HCT116 (cell line): ENCODE measurements at regions not wholly inside any gene's neighbourhood (a gene's known extent, or its start where the extent isn't known, plus 50 kb on each side); places are given as distances from the start of the nearest gene placed in this dataset.

Experiments used
- ATAC-seq: fragments of 200-7000 bp; cut with Tn5 transposase; 2 replicates; pipeline ENCODE4 v1.9.1; 2020; ENCODE audit warnings: mild to moderate bottlenecking, moderate library complexity
- BruUV-seq: library from RNA; stranded (reverse); fragments of 400-500 nt; replicated peaks from 2 replicates; lab custom pipeline; 2021; lab: Mats Ljungman, UMichigan
- CTCF ChIA-PET: fragments of 300-600 bp; sonication (Branson Sonifier 250); formaldehyde crosslinking; loops from one replicate; lab custom pipeline; 2021; ENCODE audit warnings: antibody characterized with exemption; lab: Charles Lee
- POLR2A ChIA-PET: fragments of 300-600, 350-600 bp; sonication (Branson Sonifier 250); formaldehyde crosslinking; loops from one replicate; lab custom pipeline; 2021; ENCODE audit warnings: antibody characterized with exemption; lab: Charles Lee
- RAD21 ChIA-PET, 2 experiments: fragments of 300-600 bp; sonication (Branson Sonifier 250); formaldehyde crosslinking; loops; one replicate each; lab custom pipeline; 2023; ENCODE audit warnings: low total read pairs in 2 of 2; ENCODE audit not compliant: uncharacterized antibody in 2 of 2, unreplicated experiment in 2 of 2, low non-redundant PET in 1 of 2; lab: Charles Lee
- DNase-seq: peaks from one replicate; pipeline ENCODE4 v3.0.0-alpha.2; 2010; ENCODE audit warnings: low read depth, low spot score
- H2AFZ ChIP-seq: fragments of 200-600 bp; shearing (Covaris generic), sonication (generic); 2 replicates; pipeline ENCODE4 v1.6.1; 2017; ENCODE audit warnings: low read depth, mixed run types, mixed read lengths, antibody characterized with exemption, low read length; ENCODE audit not compliant: poor library complexity, severe bottlenecking
- H3K27ac ChIP-seq: 2 replicates; pipeline ENCODE4 v1.5.1; 2012; ENCODE audit warnings: low read depth, low read length
- H3K27me3 ChIP-seq: fragments of 200-600 bp; sonication (generic); 2 replicates; pipeline ENCODE4 v1.6.1; 2016; ENCODE audit warnings: mixed run types, low read length, mixed read lengths; ENCODE audit not compliant: insufficient read depth
- H3K36me3 ChIP-seq, 2 experiments: fragments of 200-500 bp in 1 of 2; fragments of 200-600 bp in 1 of 2; sonication (Bioruptor generic) in 1 of 2; sonication (generic) in 1 of 2; 2 replicates each; pipeline versions ENCODE4 v1.5.1 to v1.6.1; 2014 to 2016; ENCODE audit warnings: low read length in 2 of 2, inconsistent platforms in 1 of 2, mixed read lengths in 1 of 2, mixed run types in 1 of 2; ENCODE audit not compliant: insufficient read depth in 2 of 2, control insufficient read depth in 1 of 2
- H3K4me1 ChIP-seq, 2 experiments: fragments of 200-600 bp in 1 of 2; sonication (generic) in 1 of 2; 2 replicates each; pipeline versions ENCODE4 v1.5.1 to v1.6.1; 2012 to 2017; ENCODE audit warnings: low read length in 2 of 2, inconsistent platforms in 1 of 2, mild to moderate bottlenecking in 1 of 2, mixed read lengths in 1 of 2, mixed run types in 1 of 2, moderate library complexity in 1 of 2; ENCODE audit not compliant: insufficient read depth in 2 of 2, control insufficient read depth in 1 of 2
- H3K4me2 ChIP-seq: fragments of 200-600 bp; sonication (generic); 2 replicates; pipeline ENCODE4 v1.6.1; 2017; ENCODE audit warnings: mixed run types, low read length, mixed read lengths
- H3K4me3 ChIP-seq, 2 experiments: fragments of 200-600 bp in 1 of 2; sonication (generic) in 1 of 2; replicated peaks in 1 of 2; 2 replicates each; pipeline ENCODE4 v1.5.1; 2011 to 2016; ENCODE audit warnings: low read length in 2 of 2, control low read depth in 1 of 2, low read depth in 1 of 2, mild to moderate bottlenecking in 1 of 2, mixed read lengths in 1 of 2, mixed run types in 1 of 2
- H3K79me2 ChIP-seq: fragments of 200-600 bp; sonication (generic); 2 replicates; pipeline ENCODE4 v1.6.1; 2017; ENCODE audit warnings: mild to moderate bottlenecking, mixed run types, low read length, moderate library complexity, mixed read lengths; ENCODE audit not compliant: insufficient read depth
- H3K9ac ChIP-seq: fragments of 200-600 bp; sonication (generic); 2 replicates; pipeline ENCODE4 v1.6.1; 2016; ENCODE audit warnings: low read length, mixed read lengths
- H3K9me2 ChIP-seq: fragments of 200-600 bp; sonication (generic), shearing (Covaris generic); 2 replicates; pipeline ENCODE4 v1.6.1; 2017; ENCODE audit warnings: mixed run types, mild to moderate bottlenecking, moderate library complexity; ENCODE audit not compliant: insufficient read depth
- H3K9me3 ChIP-seq, 2 experiments: fragments of 200-500 bp in 1 of 2; fragments of 200-600 bp in 1 of 2; sonication (Bioruptor generic) in 1 of 2; sonication (generic) in 1 of 2; 2 replicates each; pipeline ENCODE4 v1.6.1; 2014 to 2017; ENCODE audit warnings: low read length in 2 of 2, mixed read lengths in 2 of 2, inconsistent platforms in 1 of 2, low read depth in 1 of 2, mild to moderate bottlenecking in 1 of 2, mixed run types in 1 of 2, moderate library complexity in 1 of 2; ENCODE audit not compliant: control insufficient read depth in 1 of 2, insufficient read depth in 1 of 2
- H4K20me1 ChIP-seq: fragments of 200-600 bp; sonication (generic), shearing (Covaris generic); 2 replicates; pipeline ENCODE4 v1.6.1; 2017; ENCODE audit warnings: mixed run types, mild to moderate bottlenecking, moderate library complexity; ENCODE audit not compliant: insufficient read depth
- ATF3 ChIP-seq: IDR thresholded peaks from 2 replicates; pipeline ENCODE4 v1.6.1; 2012
- CBX3 ChIP-seq: IDR thresholded peaks from 2 replicates; pipeline ENCODE4 v1.6.1; 2012; ENCODE audit warnings: low read depth
- CEBPB ChIP-seq: IDR thresholded peaks from 2 replicates; pipeline ENCODE4 v1.6.1; 2012; ENCODE audit warnings: low read depth
- EGR1 ChIP-seq: IDR thresholded peaks from 2 replicates; pipeline ENCODE4 v1.6.1; 2012; ENCODE audit warnings: low read depth
- ELF1 ChIP-seq: IDR thresholded peaks from 2 replicates; pipeline ENCODE4 v1.6.1; 2012; ENCODE audit warnings: low read depth, borderline replicate concordance
- EZH2 ChIP-seq: fragments of 200-600 bp; sonication (generic); IDR thresholded peaks from 2 replicates; pipeline ENCODE4 v1.6.1; 2017; ENCODE audit warnings: antibody characterized with exemption, mixed run types
- JUND ChIP-seq: IDR thresholded peaks from 2 replicates; pipeline ENCODE4 v1.6.1; 2012
- POLR2A ChIP-seq: IDR thresholded peaks from 2 replicates; pipeline ENCODE4 v1.7.0; 2011; ENCODE audit warnings: borderline replicate concordance; ENCODE audit not compliant: insufficient read depth, insufficient read length; ENCODE audit errors: extremely low read depth
- POLR2AphosphoS5 ChIP-seq: IDR thresholded peaks from 2 replicates; pipeline ENCODE4 v1.6.1; 2011; ENCODE audit warnings: mild to moderate bottlenecking, low read depth, low read length, moderate library complexity
- RAD21 ChIP-seq: IDR thresholded peaks from 2 replicates; pipeline ENCODE4 v1.6.1; 2012; ENCODE audit warnings: low read depth, mild to moderate bottlenecking
- REST ChIP-seq: IDR thresholded peaks from 2 replicates; pipeline ENCODE4 v1.6.1; 2012; ENCODE audit warnings: low read depth
- SP1 ChIP-seq: IDR thresholded peaks from 2 replicates; pipeline ENCODE4 v1.6.1; 2012; ENCODE audit warnings: low read depth
- TCF7L2 ChIP-seq: IDR thresholded peaks from 2 replicates; pipeline ENCODE4 v1.7.0; 2011; ENCODE audit warnings: borderline replicate concordance, inconsistent platforms; ENCODE audit not compliant: insufficient read depth, insufficient read length; ENCODE audit errors: extremely low read depth
- YY1 ChIP-seq: IDR thresholded peaks from 2 replicates; pipeline ENCODE4 v1.6.1; 2011; ENCODE audit warnings: low read length, low read depth, moderate library complexity, mild to moderate bottlenecking; ENCODE audit not compliant: insufficient replicate concordance; ENCODE audit errors: extremely low read depth
- ZFX ChIP-seq: fragments of 450-650 bp; IDR thresholded peaks from 2 replicates; pipeline ENCODE4 v1.6.1; 2017
- ZNF274 ChIP-seq: fragments of 200-500 bp; sonication (Bioruptor generic); IDR thresholded peaks from 2 replicates; pipeline ENCODE4 v1.6.1; 2014; ENCODE audit warnings: mild to moderate bottlenecking, low read depth, low read length, inconsistent platforms
- intact Hi-C: fragments of 100-400 bp; cut with micrococcal nuclease; formaldehyde crosslinking; loops from 2 replicates; pipeline ENCODE4 v1.10.0; 2022

- ChIA-PET POLR2A (no interaction called here), RAD21 (no interaction called here), CTCF (no interaction called here)
- no peaks in the 10 kb centered on the region for H3K27me3 ChIP-seq
- intact Hi-C loops, result no loop called here
- H3K9me3 ChIP-seq, result peaks cover 5 to 8% of the 10 kb centered on the region in 2 experiments; a peak in 2 of 4 replicates
- no peak overlapping the region for H3K9ac ChIP-seq
- no peak for TF ChIP-seq CBX3
- TF ChIP-seq ATF3, result no peak
- TF ChIP-seq EZH2, result no peak
- TF ChIP-seq ZFX, result no peak
- no peak for TF ChIP-seq SP1
- TF ChIP-seq CEBPB, result no peak
- TF ChIP-seq JUND, result no peak
- TF ChIP-seq ELF1, result no peak
- no peak for TF ChIP-seq ZNF274
- TF ChIP-seq YY1, result no peak
- TF ChIP-seq POLR2A, result no peak
- no peak for TF ChIP-seq POLR2AphosphoS5
- no peak for TF ChIP-seq EGR1
- TF ChIP-seq REST, result no peak
- TF ChIP-seq TCF7L2, result no peak
- TF ChIP-seq RAD21, result no peak
- H3K36me3 ChIP-seq, result no peaks in the 10 kb centered on the region
- no peak for DNase-seq
- H3K27ac ChIP-seq, result no peak overlapping the region
- ATAC-seq, result no peak
- H3K4me3 ChIP-seq, result no peak overlapping the region
- H2AFZ ChIP-seq, result no peak overlapping the region
- no peak overlapping the region for H3K4me2 ChIP-seq
- H3K4me1 ChIP-seq, result no peaks in the 10 kb centered on the region
- H3K9me2 ChIP-seq, result no peaks in the 10 kb centered on the region
- no TSS peak for BruUV-seq
- H4K20me1 ChIP-seq, result no peaks in the 10 kb centered on the region
- H3K79me2 ChIP-seq, result no peaks in the 10 kb centered on the region
These were observed 604.9 kb upstream of the NRG3 start for GRCh38 chr10:81270051-81270450.
